ENCODE measurements at regions not wholly inside any gene's neighbourhood (a gene's known extent, or its start where the extent isn't known, plus 50 kb on each side); places are given as distances from the start of the nearest gene placed in this dataset.

DNA sequence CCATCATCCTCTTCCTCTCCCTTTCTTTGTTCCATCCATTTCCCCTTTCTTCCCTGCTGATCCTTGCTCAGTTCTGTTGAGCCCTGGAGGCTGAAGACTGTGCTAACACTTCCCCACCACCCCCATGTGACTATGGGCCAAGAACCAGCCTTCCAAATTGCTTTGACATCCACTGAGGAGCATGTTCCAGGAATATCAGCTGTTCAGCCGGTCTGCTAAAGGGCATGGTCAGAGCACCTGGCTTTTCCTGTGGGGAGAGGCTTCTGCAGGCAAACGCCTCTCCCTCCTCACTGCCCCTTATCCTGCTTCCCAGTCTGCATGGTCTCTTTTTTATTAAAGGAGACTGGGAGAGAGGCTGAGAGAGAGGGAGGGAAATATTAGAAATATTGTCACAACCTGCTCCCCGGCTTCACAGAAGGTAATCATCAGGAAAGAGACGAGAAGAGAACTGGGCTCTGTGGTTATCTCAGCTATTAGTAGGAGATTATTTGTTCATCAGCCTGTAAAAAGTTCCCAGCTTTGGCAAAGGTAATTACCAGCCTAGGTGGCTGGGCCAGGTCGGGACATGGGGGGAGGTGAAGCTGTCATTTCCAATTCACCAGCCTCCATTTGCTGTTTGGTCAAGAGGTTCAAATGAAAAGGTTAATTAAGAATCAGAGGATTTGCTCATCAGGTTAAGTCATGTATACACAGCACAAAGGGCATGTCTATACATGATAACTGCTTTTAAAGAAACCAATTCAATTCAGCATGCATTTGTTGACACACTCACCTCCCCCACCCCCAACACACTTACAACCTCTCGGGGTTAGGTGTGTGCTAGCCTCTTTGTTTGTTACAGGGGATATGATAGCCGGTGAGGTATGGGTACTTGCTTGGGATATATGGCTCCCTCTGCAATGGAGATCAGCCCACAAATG is 83.7 kb upstream of the CRHR1 start:
- Histone ChIP-seq H3K4me3 (no peak overlapping the region), H3K27ac (no peak overlapping the region)
- TF ChIP-seq, protein P1, sequence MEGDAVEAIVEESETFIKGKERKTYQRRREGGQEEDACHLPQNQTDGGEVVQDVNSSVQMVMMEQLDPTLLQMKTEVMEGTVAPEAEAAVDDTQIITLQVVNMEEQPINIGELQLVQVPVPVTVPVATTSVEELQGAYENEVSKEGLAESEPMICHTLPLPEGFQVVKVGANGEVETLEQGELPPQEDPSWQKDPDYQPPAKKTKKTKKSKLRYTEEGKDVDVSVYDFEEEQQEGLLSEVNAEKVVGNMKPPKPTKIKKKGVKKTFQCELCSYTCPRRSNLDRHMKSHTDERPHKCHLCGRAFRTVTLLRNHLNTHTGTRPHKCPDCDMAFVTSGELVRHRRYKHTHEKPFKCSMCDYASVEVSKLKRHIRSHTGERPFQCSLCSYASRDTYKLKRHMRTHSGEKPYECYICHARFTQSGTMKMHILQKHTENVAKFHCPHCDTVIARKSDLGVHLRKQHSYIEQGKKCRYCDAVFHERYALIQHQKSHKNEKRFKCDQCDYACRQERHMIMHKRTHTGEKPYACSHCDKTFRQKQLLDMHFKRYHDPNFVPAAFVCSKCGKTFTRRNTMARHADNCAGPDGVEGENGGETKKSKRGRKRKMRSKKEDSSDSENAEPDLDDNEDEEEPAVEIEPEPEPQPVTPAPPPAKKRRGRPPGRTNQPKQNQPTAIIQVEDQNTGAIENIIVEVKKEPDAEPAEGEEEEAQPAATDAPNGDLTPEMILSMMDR (IDR thresholded peaks at IDR 0.05), result no peak
- DNase-seq (ENCODE audit: low spot score), result no peak

DNA sequence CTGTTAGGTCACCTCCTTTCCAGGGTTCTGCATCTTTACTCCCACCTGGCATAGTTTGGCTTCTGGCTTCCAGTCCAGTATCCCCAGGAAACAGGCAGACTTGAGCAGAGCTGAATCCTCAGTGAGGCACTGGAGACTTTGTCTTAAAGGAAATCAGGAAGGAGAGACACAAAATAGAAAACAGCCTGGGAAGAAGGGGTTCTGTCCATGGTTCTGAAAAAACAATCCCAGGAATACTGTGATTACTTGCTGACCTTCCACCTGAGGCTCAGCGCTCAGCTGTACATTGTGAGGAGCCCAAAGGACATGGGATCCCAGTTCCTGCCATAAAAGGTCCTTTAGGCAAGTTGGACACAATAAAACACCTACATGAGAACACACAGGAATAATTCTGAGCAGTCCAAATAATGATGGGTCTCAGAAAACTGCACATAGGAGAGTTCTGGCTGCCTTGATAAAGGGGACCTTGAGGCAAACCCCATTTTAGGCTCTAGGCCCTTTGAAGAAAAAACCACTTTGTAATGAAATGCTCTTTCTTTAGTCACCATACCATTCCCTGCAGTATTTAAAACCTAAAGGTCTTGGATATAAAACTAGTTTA is 81.4 kb upstream of the CRHR1 start:
- Histone ChIP-seq H3K27ac (no peak overlapping the region), H3K4me3 (no peak overlapping the region)
- TF ChIP-seq, protein P1 (IDR thresholded peaks at IDR 0.05), result no peak
- no peak for DNase-seq (ENCODE audit: low spot score)

DNA sequence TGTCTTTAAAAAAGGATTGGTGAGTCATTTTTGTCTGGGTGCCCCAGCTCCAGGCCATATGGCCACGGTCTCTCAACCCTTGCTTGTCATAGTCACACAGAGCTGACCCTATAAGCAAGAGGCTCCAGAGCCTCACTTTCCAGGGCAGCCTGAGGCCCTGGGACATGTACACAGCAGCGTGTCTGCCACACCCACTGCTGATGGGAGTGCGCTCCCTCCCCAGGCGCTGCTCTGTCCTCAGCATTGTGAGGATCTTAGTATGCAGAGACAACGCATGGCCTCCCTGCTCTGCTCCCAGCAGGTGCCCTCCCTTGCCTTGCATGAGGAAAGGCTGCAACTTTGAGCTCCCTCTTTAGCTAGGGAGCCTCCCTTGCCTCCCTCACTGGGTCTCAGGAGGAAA is 80.8 kb upstream of the CRHR1 start:
- TF ChIP-seq, protein P1 (IDR thresholded peaks at IDR 0.05), result no peak
- Histone ChIP-seq H3K4me3 (no peak overlapping the region), H3K27ac (no peak overlapping the region)
- no peak for DNase-seq (ENCODE audit: low spot score)

DNA sequence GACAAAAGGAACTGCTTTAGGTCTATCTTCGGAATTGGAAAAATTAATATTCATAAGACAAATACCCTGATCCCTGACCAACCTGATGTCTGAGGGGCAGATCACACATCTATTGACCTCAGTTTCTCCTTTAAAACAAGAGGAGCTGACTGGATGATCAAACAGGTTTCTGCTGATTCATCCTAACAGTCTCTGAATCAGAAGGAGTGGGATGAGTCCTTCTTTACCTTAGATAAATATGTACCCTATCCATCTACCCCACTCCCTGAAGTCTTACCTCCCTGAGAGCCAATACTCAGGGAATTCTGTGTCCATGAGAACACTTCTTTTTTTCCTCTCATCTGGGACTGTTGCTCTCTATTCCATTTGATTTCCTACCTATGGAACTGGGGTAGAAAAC is 80.3 kb upstream of the CRHR1 start:
- TF ChIP-seq, protein P1 (IDR thresholded peaks at IDR 0.05), result no peak
- H3K27ac ChIP-seq, result no peak overlapping the region
- no peak for DNase-seq (ENCODE audit: low spot score)
- H3K4me3 ChIP-seq, result no peak overlapping the region

DNA sequence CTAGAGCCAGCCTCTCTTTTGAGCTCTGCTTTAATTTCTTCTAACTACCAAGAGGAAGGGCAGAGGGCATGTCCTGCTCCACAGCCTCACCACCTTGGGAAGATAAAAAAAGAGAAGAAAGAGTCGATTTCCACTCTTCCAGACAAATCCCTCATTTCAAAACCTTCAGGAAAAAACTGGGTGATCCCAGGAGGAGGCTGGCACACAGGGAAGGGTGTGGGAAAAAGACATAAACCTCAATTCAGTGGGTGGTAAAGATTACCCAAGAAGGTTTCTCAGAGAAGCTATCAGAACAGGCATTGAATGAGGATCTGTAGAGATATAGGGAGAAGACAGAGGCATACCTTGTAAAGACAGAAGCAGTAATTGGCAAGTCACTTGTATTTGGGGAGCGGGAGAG is 79.9 kb upstream of the CRHR1 start:
- Histone ChIP-seq H3K4me3 (no peak overlapping the region), H3K27ac (no peak overlapping the region)
- TF ChIP-seq, protein P1 (IDR thresholded peaks at IDR 0.05), result no peak
- no peak for DNase-seq (ENCODE audit: low spot score)

DNA sequence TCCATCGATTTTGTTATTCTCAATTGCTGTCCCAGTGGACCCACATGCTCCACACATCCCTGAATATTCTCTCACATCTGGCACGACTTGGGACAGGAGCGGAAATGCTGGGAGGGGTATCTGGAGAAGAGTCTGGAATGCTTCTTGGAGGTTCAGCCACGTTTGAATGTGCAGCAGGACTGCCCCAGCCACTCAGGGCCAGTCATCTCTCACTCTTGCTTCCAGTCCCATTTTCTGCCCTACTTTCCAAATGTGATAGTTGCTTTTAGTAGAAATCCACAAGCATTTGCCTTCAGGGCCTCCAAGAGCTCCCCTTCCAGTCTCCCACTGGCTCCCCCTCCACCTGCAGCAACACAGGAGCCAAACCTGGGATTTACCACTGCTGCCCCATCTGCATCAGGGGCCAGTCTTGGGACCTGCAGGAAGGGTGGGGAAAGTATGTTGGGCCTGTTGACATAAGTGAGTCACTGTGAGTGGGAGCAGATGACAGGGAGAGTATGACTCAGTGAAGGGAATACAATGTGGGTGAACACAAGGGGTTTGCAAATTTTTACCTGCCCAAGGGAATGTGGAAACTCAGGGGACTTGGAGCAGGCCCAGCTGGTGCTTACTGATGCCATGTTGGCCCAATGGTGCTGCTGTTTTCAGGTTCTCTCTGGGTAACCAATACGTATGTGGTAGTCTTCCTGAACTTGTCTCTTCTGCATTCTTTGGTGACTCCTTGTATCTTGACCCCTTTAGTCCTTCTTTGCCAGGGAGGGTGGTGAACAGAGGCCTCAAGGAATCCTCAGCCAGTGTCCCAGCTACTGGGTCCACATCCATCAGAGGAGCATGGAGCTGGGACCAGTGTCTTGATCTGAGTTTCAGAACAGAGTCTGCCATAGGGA is 78.8 kb upstream of the CRHR1 start:
- DNase-seq (ENCODE audit: low spot score), result no peak
- Histone ChIP-seq H3K4me3 (no peak overlapping the region), H3K27ac (no peak overlapping the region)
- TF ChIP-seq, protein P1 (IDR thresholded peaks at IDR 0.05), result no peak

Measured in coronary artery (tissue), 2 donors.